Erythroblast (primary cell): ENCODE measurements at regions not wholly inside any gene's neighbourhood (a gene's known extent, or its start where the extent isn't known, plus 50 kb on each side); places are given as distances from the start of the nearest gene placed in this dataset.

Source experiments
- DNase-seq, 2 experiments: peaks; one replicate each; lab custom pipeline; 2025; lab: John Stamatoyannopoulos, UW
- GATA1 ChIP-seq: IDR thresholded peaks from 2 replicates; pipeline ENCODE4 v1.6.1; 2011; ENCODE audit warnings: low read depth, mild to moderate bottlenecking, control low read depth, low read length, moderate library complexity
- POLR2A ChIP-seq: IDR thresholded peaks from 2 replicates; pipeline ENCODE4 v1.6.1; 2011; ENCODE audit warnings: mild to moderate bottlenecking, low read length

GRCh38 chr2:133713049-133713580 is 144.9 kb upstream of the NCKAP5 start:
- no peak for TF ChIP-seq POLR2A
- TF ChIP-seq GATA1 = no peak
- DNase-seq = no peak

GRCh38 chr2:133716166-133716565 is 147.9 kb upstream of the NCKAP5 start:
- no peak for DNase-seq
- TF ChIP-seq POLR2A (no peak), GATA1 (no peak)

- no peak for TF ChIP-seq GATA1
- TF ChIP-seq POLR2A = no peak
- no peak for DNase-seq
Observed at GRCh38 chr2:133717497-133717896, 149.2 kb upstream of the NCKAP5 start.

- TF ChIP-seq POLR2A = no peak
- TF ChIP-seq GATA1 = no peak
- DNase-seq = no peak
Observed at GRCh38 chr2:133718688-133719201, 150.5 kb upstream of the NCKAP5 start.

- no peak for DNase-seq
- TF ChIP-seq POLR2A (no peak), GATA1 (no peak)
Observed at GRCh38 chr2:133720429-133720828, 152.2 kb upstream of the NCKAP5 start.

- DNase-seq = no peak
- TF ChIP-seq POLR2A (no peak), GATA1 (no peak)
Observed at GRCh38 chr2:133721118-133721517, 152.9 kb upstream of the NCKAP5 start.

GRCh38 chr2:133723133-133723532 is 154.9 kb upstream of the NCKAP5 start:
- TF ChIP-seq GATA1 (no peak), POLR2A (no peak)
- no peak for DNase-seq

GRCh38 chr2:133726973-133727372 is 158.7 kb upstream of the NCKAP5 start:
- no peak for TF ChIP-seq POLR2A
- TF ChIP-seq GATA1 = no peak
- DNase-seq = no peak

GRCh38 chr2:133732059-133732458 is 163.8 kb upstream of the NCKAP5 start:
- DNase-seq = no peak
- no peak for TF ChIP-seq POLR2A
- TF ChIP-seq GATA1 = no peak

GRCh38 chr2:133732982-133733900 is 165.0 kb upstream of the NCKAP5 start:
- DNase-seq = no peak
- TF ChIP-seq GATA1 (no peak), POLR2A (no peak)

GRCh38 chr2:133733901-133734255 is 165.6 kb upstream of the NCKAP5 start:
- no peak for DNase-seq

GRCh38 chr2:133734716-133735495 is 166.6 kb upstream of the NCKAP5 start:
- no peak for TF ChIP-seq GATA1
- no peak for TF ChIP-seq POLR2A
- no peak for DNase-seq

More at GRCh38 chr2:133733901-133734255, 165.6 kb upstream of the NCKAP5 start:
- TF ChIP-seq POLR2A (no peak), GATA1 (no peak)

- DNase-seq = no peak
- no peak for TF ChIP-seq GATA1
- TF ChIP-seq POLR2A = no peak
Observed at GRCh38 chr2:133736674-133737073, 168.4 kb upstream of the NCKAP5 start.

GRCh38 chr2:133737242-133737993 is 169.2 kb upstream of the NCKAP5 start:
- no peak for DNase-seq
- TF ChIP-seq GATA1 (no peak), POLR2A (no peak)
